Coronary artery (tissue), 2 donors: ENCODE measurements at regions not wholly inside any gene's neighbourhood (a gene's known extent, or its start where the extent isn't known, plus 50 kb on each side); places are given as distances from the start of the nearest gene placed in this dataset.

Experiments used
- DNase-seq: peaks from one replicate; pipeline ENCODE4 v3.0.0-alpha.2; 2017; ENCODE audit warnings: low spot score
- H3K27ac ChIP-seq, 2 donors: fragments of 200-600 bp; sonication (generic); one replicate each; pipeline ENCODE4 v1.5.1; 2016 to 2019
- H3K4me3 ChIP-seq: fragments of 200-600 bp; sonication (generic); 2 replicates; pipeline ENCODE4 v1.5.1; 2016; ENCODE audit warnings: mild to moderate bottlenecking, moderate library complexity
- TF ChIP-seq, protein P1 (sequence below): fragments of 200-600 bp; sonication (generic); IDR thresholded peaks from one replicate; pipeline ENCODE4 v1.5.1; 2019; ENCODE audit warnings: antibody characterized with exemption

DNA sequence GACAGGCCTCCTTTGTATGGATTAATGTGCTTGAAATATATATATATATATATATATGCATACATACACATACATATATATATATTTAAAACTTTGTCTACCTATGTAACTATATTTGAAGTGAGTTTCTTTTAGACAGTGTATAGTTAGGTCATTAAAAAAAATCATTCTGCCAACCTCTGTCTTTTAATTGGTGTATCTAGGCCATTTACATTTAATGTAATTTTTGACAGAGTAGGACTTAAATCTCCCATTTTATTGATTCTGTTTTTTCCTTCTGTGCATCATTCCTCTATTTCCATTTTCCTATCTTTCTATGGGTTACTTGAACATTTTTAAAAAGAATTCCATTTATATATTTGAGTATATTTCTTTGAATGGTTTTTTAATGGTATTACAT, 125.2 kb downstream of the IRF8 start:
- Histone ChIP-seq H3K27ac (no peak overlapping the region), H3K4me3 (no peak overlapping the region)
- TF ChIP-seq, protein P1, sequence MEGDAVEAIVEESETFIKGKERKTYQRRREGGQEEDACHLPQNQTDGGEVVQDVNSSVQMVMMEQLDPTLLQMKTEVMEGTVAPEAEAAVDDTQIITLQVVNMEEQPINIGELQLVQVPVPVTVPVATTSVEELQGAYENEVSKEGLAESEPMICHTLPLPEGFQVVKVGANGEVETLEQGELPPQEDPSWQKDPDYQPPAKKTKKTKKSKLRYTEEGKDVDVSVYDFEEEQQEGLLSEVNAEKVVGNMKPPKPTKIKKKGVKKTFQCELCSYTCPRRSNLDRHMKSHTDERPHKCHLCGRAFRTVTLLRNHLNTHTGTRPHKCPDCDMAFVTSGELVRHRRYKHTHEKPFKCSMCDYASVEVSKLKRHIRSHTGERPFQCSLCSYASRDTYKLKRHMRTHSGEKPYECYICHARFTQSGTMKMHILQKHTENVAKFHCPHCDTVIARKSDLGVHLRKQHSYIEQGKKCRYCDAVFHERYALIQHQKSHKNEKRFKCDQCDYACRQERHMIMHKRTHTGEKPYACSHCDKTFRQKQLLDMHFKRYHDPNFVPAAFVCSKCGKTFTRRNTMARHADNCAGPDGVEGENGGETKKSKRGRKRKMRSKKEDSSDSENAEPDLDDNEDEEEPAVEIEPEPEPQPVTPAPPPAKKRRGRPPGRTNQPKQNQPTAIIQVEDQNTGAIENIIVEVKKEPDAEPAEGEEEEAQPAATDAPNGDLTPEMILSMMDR: no peak
- DNase-seq: no peak

GRCh38 chr16:86025706-86026105, 126.7 kb downstream of the IRF8 start:
- no peak overlapping the region for H3K4me3 ChIP-seq
- TF ChIP-seq, protein P1: no peak
- H3K27ac ChIP-seq: no peak overlapping the region
- peak; percentile 68 for DNase-seq

- peak; percentile 65 for DNase-seq
Observed at GRCh38 chr16:86026171-86026910, 127.4 kb downstream of the IRF8 start.

DNA sequence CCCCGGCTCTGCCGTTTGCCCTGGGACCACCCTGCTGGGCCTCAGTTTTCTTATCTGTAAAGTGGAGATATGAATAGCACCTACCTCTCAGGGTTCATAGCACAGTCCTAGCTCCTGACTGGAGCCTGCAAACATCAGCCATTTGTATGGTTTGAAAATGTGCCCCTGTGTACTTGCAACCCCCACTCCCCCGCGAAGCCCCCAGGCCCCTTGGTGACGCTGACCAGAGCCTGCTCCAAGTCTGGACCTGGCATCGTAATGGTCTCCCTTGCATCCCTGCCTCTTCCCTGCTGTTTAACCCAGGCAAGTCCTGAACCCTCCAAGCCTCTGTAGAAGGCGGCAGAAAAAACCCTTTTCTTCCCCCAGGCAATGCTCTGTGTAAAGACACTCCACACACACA, 128.0 kb downstream of the IRF8 start:
- no peak overlapping the region for H3K27ac ChIP-seq
- no peak overlapping the region for H3K4me3 ChIP-seq
- peak; percentile 49 for DNase-seq
- TF ChIP-seq, protein P1: no peak

More at GRCh38 chr16:86026171-86026910, 127.4 kb downstream of the IRF8 start:
- Histone ChIP-seq H3K4me3 (no peak overlapping the region), H3K27ac (no peak overlapping the region)
- TF ChIP-seq, protein P1: no peak

DNA sequence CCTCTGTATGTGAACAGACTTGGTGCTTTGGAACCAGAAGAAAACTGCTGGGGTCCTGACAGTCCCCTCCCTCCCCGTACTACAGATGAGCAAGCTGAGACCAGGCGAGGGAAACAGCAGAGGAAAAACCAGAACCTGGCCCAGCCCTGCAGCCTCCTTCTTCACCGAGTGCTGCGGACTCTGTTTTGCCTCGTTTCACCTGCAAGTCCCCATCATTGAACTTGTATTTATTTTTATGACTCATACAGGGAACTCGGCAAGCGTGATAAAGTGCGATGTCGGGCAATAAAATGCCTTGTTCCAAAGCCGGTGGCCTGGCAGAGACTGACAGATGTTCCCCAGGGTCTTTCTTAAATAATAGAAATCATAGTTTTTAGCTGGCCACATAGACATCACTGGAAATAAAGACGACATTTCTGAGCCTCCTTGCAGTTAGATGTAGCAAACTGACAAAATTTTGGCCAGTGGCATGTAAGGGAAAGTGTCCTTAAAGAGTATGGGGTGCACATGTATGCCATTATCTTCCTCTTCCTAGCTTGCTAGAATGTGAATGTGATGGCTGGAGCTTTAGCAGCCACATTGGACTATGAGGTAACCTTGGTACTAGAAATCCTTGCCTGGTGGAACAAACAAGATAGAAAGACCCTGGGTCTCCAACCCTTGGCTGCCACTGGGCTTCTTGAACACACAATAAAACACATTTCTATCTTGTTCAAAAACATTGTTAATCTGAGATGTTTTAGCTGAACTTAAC, 128.6 kb downstream of the IRF8 start:
- TF ChIP-seq, protein P1: no peak
- peak; percentile 41 for DNase-seq
- Histone ChIP-seq H3K4me3 (no peak overlapping the region), H3K27ac (no peak overlapping the region)

DNA sequence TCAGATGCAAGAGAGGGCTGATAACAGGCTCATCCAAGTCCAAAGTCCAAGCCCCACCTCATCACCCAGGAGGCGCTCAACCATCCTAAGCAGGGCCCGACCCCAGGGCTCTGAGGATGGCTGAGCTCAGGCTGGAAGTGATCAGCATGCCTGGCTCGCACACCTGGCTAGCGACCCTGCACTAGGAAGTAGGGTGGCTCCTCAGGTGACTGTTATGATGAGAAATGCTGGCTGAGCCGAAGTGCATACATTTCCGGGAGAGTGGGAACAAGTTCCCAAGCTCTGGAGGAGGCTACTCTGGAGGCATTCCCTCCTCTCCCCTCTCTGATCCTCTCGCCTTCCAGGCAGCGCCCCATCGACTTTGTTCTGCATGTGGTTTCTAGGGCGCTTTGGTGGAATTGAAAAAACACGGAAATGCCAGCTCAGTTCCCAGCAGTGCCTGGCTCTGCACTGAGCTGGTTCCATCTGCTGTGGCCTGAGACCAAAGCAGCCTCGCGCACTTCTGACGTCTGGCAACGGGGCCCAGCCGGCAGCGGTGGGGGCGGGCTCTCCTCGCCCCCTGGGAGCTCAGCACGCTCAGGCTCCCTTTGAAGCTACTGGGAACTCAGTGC, 130.3 kb downstream of the IRF8 start:
- H3K4me3 ChIP-seq: no peak overlapping the region
- no peak for DNase-seq
- no peak overlapping the region for H3K27ac ChIP-seq
- TF ChIP-seq, protein P1: no peak
